ENCODE measurements at regions not wholly inside any gene's neighbourhood (a gene's known extent, or its start where the extent isn't known, plus 50 kb on each side); places are given as distances from the start of the nearest gene placed in this dataset.

- TF ChIP-seq CTCF (IDR thresholded peaks at IDR 0.05) (no peak), EZH2 (IDR thresholded peaks at IDR 0.05; ENCODE audit: borderline replicate concordance, insufficient read depth, low read depth, low read length, poor library complexity, severe bottlenecking) (no peak)
Measured at GRCh38 chr5:104569621-104570020, 1007.0 kb upstream of the NUDT12 start.
